ENCODE measurements at regions not wholly inside any gene's neighbourhood (a gene's known extent, or its start where the extent isn't known, plus 50 kb on each side); places are given as distances from the start of the nearest gene placed in this dataset.

- no peak for DNase-seq (ENCODE audit: low spot score)
These were observed 323.4 kb downstream of the SHANK2 start for GRCh38 chr11:70928854-70929598.

GRCh38 chr11:70930215-70930614 lies 322.2 kb downstream of the SHANK2 start:
- no peak for DNase-seq (ENCODE audit: low spot score)

GRCh38 chr11:70931430-70931829 lies 320.9 kb downstream of the SHANK2 start:
- DNase-seq (ENCODE audit: low spot score): no peak

GRCh38 chr11:70933981-70934583 lies 318.3 kb downstream of the SHANK2 start:
- no peak for DNase-seq (ENCODE audit: low spot score)

DNA sequence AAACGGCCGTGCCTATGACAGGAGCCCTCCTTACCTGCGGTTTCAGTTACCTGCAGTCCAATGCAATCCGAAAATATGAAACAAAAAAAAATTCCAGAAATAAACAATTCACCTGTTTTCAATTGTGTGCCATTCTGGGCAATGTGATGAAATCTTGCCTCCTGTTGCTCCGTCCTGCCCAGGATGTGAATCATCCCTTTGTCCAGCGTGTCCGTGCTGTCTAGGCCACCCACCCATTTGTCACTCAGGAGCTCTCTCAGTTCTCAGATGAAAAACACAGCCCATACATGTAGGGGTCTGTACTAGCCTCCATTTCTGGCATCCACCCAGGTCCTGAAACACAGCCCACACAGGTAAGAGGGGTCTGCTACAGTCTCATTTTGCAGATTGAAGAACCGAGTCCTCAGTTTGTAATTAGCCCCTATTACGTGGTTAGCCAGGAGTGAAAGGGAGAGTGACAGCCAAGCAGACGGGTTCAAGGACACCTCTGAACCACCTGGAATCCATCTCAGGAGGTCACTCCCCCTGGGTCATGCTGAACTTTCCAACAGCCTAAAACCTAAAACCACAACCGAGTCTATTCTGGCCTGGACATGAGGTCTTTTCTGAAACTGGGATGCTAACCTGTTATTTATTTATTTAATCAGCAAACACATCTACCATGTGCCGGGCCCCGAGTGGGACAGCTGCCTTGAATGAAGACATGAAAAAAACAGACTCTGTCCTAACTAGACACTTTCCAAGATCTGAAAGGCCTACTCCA lies 317.2 kb downstream of the SHANK2 start:
- DNase-seq (ENCODE audit: low spot score): no peak

DNA sequence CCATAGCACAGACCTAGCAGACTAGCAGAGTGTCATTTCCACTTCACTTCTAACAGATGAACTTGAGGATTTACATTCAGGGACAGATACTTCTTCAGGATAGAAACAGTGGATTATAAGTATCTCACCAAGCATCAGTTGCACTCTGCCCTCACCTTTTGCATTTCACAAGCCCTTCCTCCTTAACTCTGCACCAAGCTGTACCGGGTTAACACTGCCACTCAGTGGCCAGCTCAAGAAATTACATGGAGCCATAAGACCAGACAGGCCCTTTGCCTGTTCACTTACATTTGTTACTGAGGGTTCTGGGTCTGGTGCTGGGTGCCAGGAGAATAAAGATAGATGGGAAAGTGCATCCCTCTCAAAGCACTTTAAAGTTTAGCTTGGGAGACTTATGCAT lies 309.8 kb downstream of the SHANK2 start:
- DNase-seq (ENCODE audit: low spot score): no peak

GRCh38 chr11:70944141-70944540 lies 308.2 kb downstream of the SHANK2 start:
- DNase-seq (ENCODE audit: low spot score): no peak

GRCh38 chr11:70944636-70945035 lies 307.7 kb downstream of the SHANK2 start:
- DNase-seq (ENCODE audit: low spot score): no peak

- no peak for DNase-seq (ENCODE audit: low spot score)
These were observed 304.0 kb downstream of the SHANK2 start for GRCh38 chr11:70948398-70948797.

DNA sequence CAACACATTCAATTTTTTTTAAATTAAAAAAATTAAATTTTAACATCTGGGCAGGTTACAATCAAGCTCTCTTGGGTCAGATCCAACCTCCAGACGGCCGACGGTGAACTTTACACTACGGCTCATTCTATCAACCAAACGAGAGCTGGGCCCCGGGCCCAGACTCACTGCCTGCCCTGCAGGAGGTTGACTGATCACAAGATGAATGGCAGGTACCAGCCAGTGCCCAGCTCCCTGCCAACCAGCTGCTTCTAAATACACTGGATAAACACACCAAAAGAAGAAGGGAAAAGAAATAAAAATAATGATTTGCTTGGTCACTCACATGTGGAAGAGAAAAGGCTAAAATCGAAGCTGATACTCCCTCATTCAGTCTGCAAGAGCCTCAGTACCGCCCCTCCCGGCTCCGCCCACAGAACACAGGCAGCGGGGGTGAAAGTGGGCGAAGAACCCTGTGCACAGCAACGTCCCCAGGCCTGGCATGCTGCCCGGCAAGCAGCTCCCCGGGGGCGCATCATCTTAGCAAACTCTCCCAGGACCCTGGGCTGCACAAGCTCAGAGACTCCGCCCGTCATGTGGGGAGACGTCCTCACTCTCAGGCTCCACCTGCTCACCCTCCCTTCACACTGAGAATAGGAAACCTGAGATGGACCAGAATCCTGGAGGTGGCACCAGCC lies 303.4 kb downstream of the SHANK2 start:
- peak; percentile 46 for DNase-seq (ENCODE audit: low spot score)

- DNase-seq (ENCODE audit: low spot score): no peak
These were observed 301.1 kb downstream of the SHANK2 start for GRCh38 chr11:70951139-70951804.

- no peak for DNase-seq (ENCODE audit: low spot score)
These were observed 300.2 kb downstream of the SHANK2 start for GRCh38 chr11:70952191-70952590.

DNA sequence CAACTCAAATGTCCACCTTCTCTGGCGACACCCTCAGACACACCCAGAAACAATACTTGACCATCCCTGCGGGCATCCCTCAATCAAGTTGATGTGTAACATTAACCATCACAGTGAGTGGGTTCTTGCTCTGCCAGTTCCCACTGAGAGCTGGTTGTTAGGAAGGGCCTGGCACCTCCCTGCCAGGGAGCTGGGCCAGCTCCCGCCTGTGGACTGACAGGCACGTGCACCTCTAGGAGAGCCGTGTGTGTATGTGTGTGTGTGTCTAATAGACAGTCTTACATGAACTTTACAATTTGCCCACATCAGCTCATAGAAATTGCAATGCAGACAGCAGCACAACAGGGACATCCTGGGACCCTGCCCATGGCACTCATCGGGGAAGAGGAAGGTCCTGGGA lies 298.7 kb downstream of the SHANK2 start:
- DNase-seq (ENCODE audit: low spot score): no peak

GRCh38 chr11:70954471-70954870 lies 297.9 kb downstream of the SHANK2 start:
- no peak for DNase-seq (ENCODE audit: low spot score)

All from mucosa of gallbladder (tissue), 1 donor.